ENCODE measurements at regions not wholly inside any gene's neighbourhood (a gene's known extent, or its start where the extent isn't known, plus 50 kb on each side); places are given as distances from the start of the nearest gene placed in this dataset.

DNA sequence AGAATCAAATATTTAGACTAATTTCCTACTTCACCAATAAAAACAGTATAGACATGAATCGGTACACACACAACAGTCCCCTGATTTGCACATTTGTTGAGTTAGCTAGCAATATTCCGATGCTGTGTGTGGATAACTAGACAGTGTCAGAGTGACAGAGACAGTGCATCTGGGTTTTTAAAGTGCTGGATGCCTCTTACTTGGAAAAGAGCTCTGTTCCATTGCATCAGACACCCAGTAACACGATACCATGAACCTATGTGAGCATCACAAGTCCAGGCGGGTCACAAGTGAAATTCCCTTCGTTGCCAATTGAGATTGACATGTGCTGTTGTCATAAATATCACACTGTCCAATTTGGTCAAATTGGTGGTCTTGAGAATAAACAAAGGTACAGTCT lies 82.0 kb upstream of the ESRRG start:
- no peak overlapping the region for H3K4me2 ChIP-seq (ENCODE audit: low read length)
- BruUV-seq (replicated peaks): no TSS peak
- no peak overlapping the region for H3K4me3 ChIP-seq (ENCODE audit: low read depth, low read length, poor library complexity, severe bottlenecking)
- no peaks in the 10 kb centered on the region for H3K4me1 ChIP-seq (ENCODE audit: insufficient read depth, low read length, poor library complexity, severe bottlenecking)
- H2AFZ ChIP-seq (ENCODE audit: low read length): no peak overlapping the region
- intact Hi-C loops (cut with micrococcal nuclease; ENCODE audit: unreplicated experiment): no loop called here
- POLR2A ChIA-PET: interaction anchor here (0.7 kb wide), 2 partner anchors 10 to 1320 kb away, joined by 3 read pairs; no protein-coding TSS in a partner anchor
- no peaks in the 10 kb centered on the region for H3K36me3 ChIP-seq (ENCODE audit: insufficient read depth, low read length)
- TF ChIP-seq EZH2phosphoT487 (IDR thresholded peaks at IDR 0.05; ENCODE audit: borderline replicate concordance, low read depth, low read length): no peak
- TF ChIP-seq, protein P1, sequence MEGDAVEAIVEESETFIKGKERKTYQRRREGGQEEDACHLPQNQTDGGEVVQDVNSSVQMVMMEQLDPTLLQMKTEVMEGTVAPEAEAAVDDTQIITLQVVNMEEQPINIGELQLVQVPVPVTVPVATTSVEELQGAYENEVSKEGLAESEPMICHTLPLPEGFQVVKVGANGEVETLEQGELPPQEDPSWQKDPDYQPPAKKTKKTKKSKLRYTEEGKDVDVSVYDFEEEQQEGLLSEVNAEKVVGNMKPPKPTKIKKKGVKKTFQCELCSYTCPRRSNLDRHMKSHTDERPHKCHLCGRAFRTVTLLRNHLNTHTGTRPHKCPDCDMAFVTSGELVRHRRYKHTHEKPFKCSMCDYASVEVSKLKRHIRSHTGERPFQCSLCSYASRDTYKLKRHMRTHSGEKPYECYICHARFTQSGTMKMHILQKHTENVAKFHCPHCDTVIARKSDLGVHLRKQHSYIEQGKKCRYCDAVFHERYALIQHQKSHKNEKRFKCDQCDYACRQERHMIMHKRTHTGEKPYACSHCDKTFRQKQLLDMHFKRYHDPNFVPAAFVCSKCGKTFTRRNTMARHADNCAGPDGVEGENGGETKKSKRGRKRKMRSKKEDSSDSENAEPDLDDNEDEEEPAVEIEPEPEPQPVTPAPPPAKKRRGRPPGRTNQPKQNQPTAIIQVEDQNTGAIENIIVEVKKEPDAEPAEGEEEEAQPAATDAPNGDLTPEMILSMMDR (conservative IDR thresholded peaks at IDR 0.05; ENCODE audit: low read length): no peak
- no peaks in the 10 kb centered on the region for H3K9me2 ChIP-seq (ENCODE audit: insufficient read depth, low read length)
- H3K79me2 ChIP-seq (ENCODE audit: insufficient read depth, low read depth, low read length): no peaks in the 10 kb centered on the region
- no peak for DNase-seq (ENCODE audit: low spot score)
- CTCF ChIA-PET (ENCODE audit: unreplicated experiment): no interaction called here
- H3K27ac ChIP-seq (ENCODE audit: low read depth, low read length, poor library complexity, severe bottlenecking): no peak overlapping the region
- H3K9me3 ChIP-seq (ENCODE audit: low read length): no peaks in the 10 kb centered on the region
- H4K20me1 ChIP-seq (ENCODE audit: insufficient read depth, low read length): no peaks in the 10 kb centered on the region

DNA sequence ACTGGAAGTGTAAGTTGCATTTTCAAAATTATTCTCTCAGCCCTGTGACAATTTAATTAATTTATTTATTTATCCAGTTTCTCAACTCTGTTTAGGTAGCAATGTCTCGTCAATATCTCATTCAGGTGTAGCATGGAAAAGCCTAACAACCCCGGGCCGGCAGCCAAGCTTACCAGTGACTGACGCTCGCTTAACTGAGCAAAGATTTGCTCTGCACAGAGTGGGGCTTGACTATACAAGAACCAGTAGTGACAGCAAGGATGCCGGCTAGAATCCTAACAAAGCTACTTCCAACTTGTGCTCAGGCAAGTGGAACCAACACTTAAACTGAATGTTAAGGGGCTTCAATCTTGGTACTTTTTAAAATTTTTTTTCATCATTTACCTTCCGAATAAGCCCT lies 80.9 kb upstream of the ESRRG start:
- H2AFZ ChIP-seq (ENCODE audit: low read length): no peak overlapping the region
- H3K4me3 ChIP-seq (ENCODE audit: low read depth, low read length, poor library complexity, severe bottlenecking): no peak overlapping the region
- H3K4me1 ChIP-seq (ENCODE audit: insufficient read depth, low read length, poor library complexity, severe bottlenecking): no peaks in the 10 kb centered on the region
- intact Hi-C loops (cut with micrococcal nuclease; ENCODE audit: unreplicated experiment): no loop called here
- CTCF ChIA-PET (ENCODE audit: unreplicated experiment): no interaction called here
- no peaks in the 10 kb centered on the region for H3K9me2 ChIP-seq (ENCODE audit: insufficient read depth, low read length)
- TF ChIP-seq, protein P1 (conservative IDR thresholded peaks at IDR 0.05; ENCODE audit: low read length): no peak
- no peak for TF ChIP-seq EZH2phosphoT487 (IDR thresholded peaks at IDR 0.05; ENCODE audit: borderline replicate concordance, low read depth, low read length)
- no peaks in the 10 kb centered on the region for H4K20me1 ChIP-seq (ENCODE audit: insufficient read depth, low read length)
- DNase-seq (ENCODE audit: low spot score): no peak
- POLR2A ChIA-PET: no interaction called here
- BruUV-seq (replicated peaks): no TSS peak
- H3K79me2 ChIP-seq (ENCODE audit: insufficient read depth, low read depth, low read length): no peaks in the 10 kb centered on the region
- H3K27ac ChIP-seq (ENCODE audit: low read depth, low read length, poor library complexity, severe bottlenecking): no peak overlapping the region
- H3K36me3 ChIP-seq (ENCODE audit: insufficient read depth, low read length): no peaks in the 10 kb centered on the region
- no peak overlapping the region for H3K4me2 ChIP-seq (ENCODE audit: low read length)
- no peaks in the 10 kb centered on the region for H3K9me3 ChIP-seq (ENCODE audit: low read length)

DNA sequence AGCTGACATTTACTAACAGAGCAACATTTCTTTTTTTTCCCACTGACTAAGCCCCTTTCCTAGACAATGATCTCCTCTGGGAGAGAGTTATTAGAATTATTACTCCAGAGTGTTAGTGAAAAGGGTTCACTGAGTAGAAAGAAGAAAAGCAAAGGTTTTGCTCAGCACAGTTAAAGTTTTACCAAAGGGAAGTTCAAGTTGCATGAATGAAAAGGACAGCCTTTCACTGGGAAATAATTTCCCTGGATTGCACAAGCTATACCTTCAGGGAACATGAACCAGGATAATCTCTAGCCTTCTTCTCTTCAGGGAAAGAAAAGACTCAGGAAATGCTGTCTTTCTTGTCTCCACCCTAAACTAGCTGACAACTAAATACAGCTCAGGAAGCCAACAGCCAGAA lies 71.4 kb upstream of the ESRRG start:
- POLR2A ChIA-PET: interaction anchor here (0.7 kb wide), 2 partner anchors 17 to 1022 kb away, joined by 3 to 4 read pairs; no protein-coding TSS in a partner anchor

More for the DNA sequence above, 71.4 kb upstream of the ESRRG start:
- Histone ChIP-seq H3K27ac (ENCODE audit: low read depth, low read length, poor library complexity, severe bottlenecking) (no peak overlapping the region), H2AFZ (ENCODE audit: low read length) (no peak overlapping the region), H3K4me1 (ENCODE audit: insufficient read depth, low read length, poor library complexity, severe bottlenecking) (no peaks in the 10 kb centered on the region), H3K4me3 (ENCODE audit: low read depth, low read length, poor library complexity, severe bottlenecking) (no peak overlapping the region), H3K4me2 (ENCODE audit: low read length) (no peak overlapping the region), H3K9me3 (ENCODE audit: low read length) (no peaks in the 10 kb centered on the region), H3K79me2 (ENCODE audit: insufficient read depth, low read depth, low read length) (no peaks in the 10 kb centered on the region), H3K36me3 (ENCODE audit: insufficient read depth, low read length) (no peaks in the 10 kb centered on the region), H3K9me2 (ENCODE audit: insufficient read depth, low read length) (no peaks in the 10 kb centered on the region), H4K20me1 (ENCODE audit: insufficient read depth, low read length) (no peaks in the 10 kb centered on the region)
- BruUV-seq (replicated peaks): no TSS peak
- CTCF ChIA-PET (ENCODE audit: unreplicated experiment): no interaction called here
- DNase-seq (ENCODE audit: low spot score): no peak
- intact Hi-C loops (cut with micrococcal nuclease; ENCODE audit: unreplicated experiment): no loop called here
- no peak for TF ChIP-seq EZH2phosphoT487 (IDR thresholded peaks at IDR 0.05; ENCODE audit: borderline replicate concordance, low read depth, low read length)
- TF ChIP-seq, protein P1 (conservative IDR thresholded peaks at IDR 0.05; ENCODE audit: low read length): no peak

Measured in OCI-LY7 (cell line).